ENCODE measurements at regions not wholly inside any gene's neighbourhood (a gene's known extent, or its start where the extent isn't known, plus 50 kb on each side); places are given as distances from the start of the nearest gene placed in this dataset.

- TF ChIP-seq TBP (optimal IDR thresholded peaks at IDR 0.05; ENCODE audit: low read depth, low read length) (no peak), SNAPC5 (CRISPR knock-in tag; IDR thresholded peaks at IDR 0.05) (no peak), ZNF280B (CRISPR knock-in tag; IDR thresholded peaks at IDR 0.05) (no peak), MAFK (IDR thresholded peaks at IDR 0.05; ENCODE audit: low read length) (no peak), NR4A1 (CRISPR knock-in tag; IDR thresholded peaks at IDR 0.05) (no peak), NR4A1 (tag; IDR thresholded peaks at IDR 0.05) (no peak), ZFP30 (CRISPR knock-in tag; IDR thresholded peaks at IDR 0.05; ENCODE audit: borderline replicate concordance) (no peak), PTBP1 (IDR thresholded peaks at IDR 0.05; ENCODE audit: low read depth, low read length) (no peak), CBX5 (IDR thresholded peaks at IDR 0.05; ENCODE audit: borderline replicate concordance, low read depth) (no peak), PCBP2 (IDR thresholded peaks at IDR 0.05; ENCODE audit: low read depth, low read length, poor library complexity, severe bottlenecking) (no peak), POLR2AphosphoS5 (IDR thresholded peaks at IDR 0.05; ENCODE audit: control insufficient read depth, insufficient read depth, low read depth, low read length) (no peak), ZNF740 (CRISPR knock-in tag; IDR thresholded peaks at IDR 0.05) (no peak), ZNF740 (tag; IDR thresholded peaks at IDR 0.05) (no peak), CEBPG (CRISPR knock-in tag; IDR thresholded peaks at IDR 0.05) (no peak), CEBPG (tag; conservative IDR thresholded peaks at IDR 0.05 in 1 of 2, IDR thresholded peaks at IDR 0.05 in 1 of 2) (no peak)
- TF ChIP-seq, protein P1, sequence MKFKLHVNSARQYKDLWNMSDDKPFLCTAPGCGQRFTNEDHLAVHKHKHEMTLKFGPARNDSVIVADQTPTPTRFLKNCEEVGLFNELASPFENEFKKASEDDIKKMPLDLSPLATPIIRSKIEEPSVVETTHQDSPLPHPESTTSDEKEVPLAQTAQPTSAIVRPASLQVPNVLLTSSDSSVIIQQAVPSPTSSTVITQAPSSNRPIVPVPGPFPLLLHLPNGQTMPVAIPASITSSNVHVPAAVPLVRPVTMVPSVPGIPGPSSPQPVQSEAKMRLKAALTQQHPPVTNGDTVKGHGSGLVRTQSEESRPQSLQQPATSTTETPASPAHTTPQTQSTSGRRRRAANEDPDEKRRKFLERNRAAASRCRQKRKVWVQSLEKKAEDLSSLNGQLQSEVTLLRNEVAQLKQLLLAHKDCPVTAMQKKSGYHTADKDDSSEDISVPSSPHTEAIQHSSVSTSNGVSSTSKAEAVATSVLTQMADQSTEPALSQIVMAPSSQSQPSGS (CRISPR knock-in tag; IDR thresholded peaks at IDR 0.05): no peak
- TF ChIP-seq, protein P2, sequence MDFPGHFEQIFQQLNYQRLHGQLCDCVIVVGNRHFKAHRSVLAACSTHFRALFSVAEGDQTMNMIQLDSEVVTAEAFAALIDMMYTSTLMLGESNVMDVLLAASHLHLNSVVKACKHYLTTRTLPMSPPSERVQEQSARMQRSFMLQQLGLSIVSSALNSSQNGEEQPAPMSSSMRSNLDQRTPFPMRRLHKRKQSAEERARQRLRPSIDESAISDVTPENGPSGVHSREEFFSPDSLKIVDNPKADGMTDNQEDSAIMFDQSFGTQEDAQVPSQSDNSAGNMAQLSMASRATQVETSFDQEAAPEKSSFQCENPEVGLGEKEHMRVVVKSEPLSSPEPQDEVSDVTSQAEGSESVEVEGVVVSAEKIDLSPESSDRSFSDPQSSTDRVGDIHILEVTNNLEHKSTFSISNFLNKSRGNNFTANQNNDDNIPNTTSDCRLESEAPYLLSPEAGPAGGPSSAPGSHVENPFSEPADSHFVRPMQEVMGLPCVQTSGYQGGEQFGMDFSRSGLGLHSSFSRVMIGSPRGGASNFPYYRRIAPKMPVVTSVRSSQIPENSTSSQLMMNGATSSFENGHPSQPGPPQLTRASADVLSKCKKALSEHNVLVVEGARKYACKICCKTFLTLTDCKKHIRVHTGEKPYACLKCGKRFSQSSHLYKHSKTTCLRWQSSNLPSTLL (IDR thresholded peaks at IDR 0.05): no peak
Measured at GRCh38 chr11:105226766-105227165, 87.2 kb upstream of the CARD18 start.
